Gastroesophageal sphincter (tissue), 3 donors: ENCODE measurements at regions not wholly inside any gene's neighbourhood (a gene's known extent, or its start where the extent isn't known, plus 50 kb on each side); places are given as distances from the start of the nearest gene placed in this dataset.

ENCODE experiments used
- EP300 ChIP-seq: sonication (generic); formaldehyde crosslinking; IDR thresholded peaks from one replicate; pipeline ENCODE4 v1.6.1; 2017; ENCODE audit warnings: antibody characterized with exemption, mild to moderate bottlenecking
- POLR2A ChIP-seq, 2 donors: fragments of 450-650 bp; IDR thresholded peaks; one replicate each; pipeline ENCODE4 v1.6.1; 2017; ENCODE audit warnings: antibody characterized with exemption in 2 of 2, mild to moderate bottlenecking in 2 of 2, moderate library complexity in 1 of 2
- TF ChIP-seq, protein P1 (sequence below), 4 experiments: fragments of 200-600 bp in 2 of 4; fragments of 450-650 bp in 2 of 4; sonication (generic) in 1 of 4; IDR thresholded peaks; one replicate each; pipeline ENCODE4 v1.5.1; 2017 to 2019; ENCODE audit warnings: antibody characterized with exemption in 4 of 4, mild to moderate bottlenecking in 2 of 4, moderate library complexity in 2 of 4

DNA sequence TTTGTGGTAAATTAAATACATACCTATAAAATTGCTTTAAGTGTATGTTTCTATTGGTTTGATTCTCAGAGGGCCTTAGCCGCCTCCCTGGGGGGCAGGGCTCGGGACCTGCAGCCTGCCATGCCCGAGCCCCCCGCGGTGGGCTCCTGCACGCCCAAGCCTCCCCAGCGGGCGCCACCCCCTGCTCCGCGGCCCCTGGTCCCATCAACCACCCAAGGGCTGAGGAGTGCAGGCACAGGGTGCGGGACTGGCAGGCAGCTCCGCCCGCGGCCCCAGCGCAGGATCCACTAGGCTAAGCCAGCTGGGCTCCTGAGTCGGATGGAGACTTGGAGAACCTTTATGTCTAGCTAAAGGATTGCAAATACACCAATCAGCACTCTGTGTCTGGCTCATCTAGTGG lies 108.3 kb upstream of the INPP4B start:
- TF ChIP-seq, protein P1, sequence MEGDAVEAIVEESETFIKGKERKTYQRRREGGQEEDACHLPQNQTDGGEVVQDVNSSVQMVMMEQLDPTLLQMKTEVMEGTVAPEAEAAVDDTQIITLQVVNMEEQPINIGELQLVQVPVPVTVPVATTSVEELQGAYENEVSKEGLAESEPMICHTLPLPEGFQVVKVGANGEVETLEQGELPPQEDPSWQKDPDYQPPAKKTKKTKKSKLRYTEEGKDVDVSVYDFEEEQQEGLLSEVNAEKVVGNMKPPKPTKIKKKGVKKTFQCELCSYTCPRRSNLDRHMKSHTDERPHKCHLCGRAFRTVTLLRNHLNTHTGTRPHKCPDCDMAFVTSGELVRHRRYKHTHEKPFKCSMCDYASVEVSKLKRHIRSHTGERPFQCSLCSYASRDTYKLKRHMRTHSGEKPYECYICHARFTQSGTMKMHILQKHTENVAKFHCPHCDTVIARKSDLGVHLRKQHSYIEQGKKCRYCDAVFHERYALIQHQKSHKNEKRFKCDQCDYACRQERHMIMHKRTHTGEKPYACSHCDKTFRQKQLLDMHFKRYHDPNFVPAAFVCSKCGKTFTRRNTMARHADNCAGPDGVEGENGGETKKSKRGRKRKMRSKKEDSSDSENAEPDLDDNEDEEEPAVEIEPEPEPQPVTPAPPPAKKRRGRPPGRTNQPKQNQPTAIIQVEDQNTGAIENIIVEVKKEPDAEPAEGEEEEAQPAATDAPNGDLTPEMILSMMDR (IDR thresholded peaks at IDR 0.05): no peak
- TF ChIP-seq EP300 (no peak), POLR2A (IDR thresholded peaks at IDR 0.05) (no peak)
